BJ (cell line): ENCODE measurements at regions not wholly inside any gene's neighbourhood (a gene's known extent, or its start where the extent isn't known, plus 50 kb on each side); places are given as distances from the start of the nearest gene placed in this dataset.
"Not testable (repeated sequence)": the region's sequence is repeated elsewhere in the genome, so short reads cannot be mapped to it uniquely, and the experiment has no call there.

Experiments used
- CTCF ChIA-PET: fragments of 350-600 bp; formaldehyde crosslinking; extraction: SDS; loops from one replicate; lab custom pipeline; 2021; ENCODE audit warnings: antibody characterized with exemption, inconsistent platforms; lab: Yijun Ruan, JAX
- POLR2A ChIA-PET: fragments of 300-600 bp; sonication (Branson Sonifier 250); formaldehyde crosslinking; extraction: SDS; loops from one replicate; lab custom pipeline; 2021; ENCODE audit warnings: antibody characterized with exemption; lab: Charles Lee
- DNase-seq: peaks from one replicate; pipeline ENCODE4 v3.0.0-alpha.2; 2011; ENCODE audit warnings: low read depth
- H3K27me3 ChIP-seq: 2 replicates; pipeline ENCODE4 v1.6.0; 2011; ENCODE audit warnings: low read length; ENCODE audit not compliant: control insufficient read depth, insufficient read depth
- H3K36me3 ChIP-seq: 2 replicates; pipeline ENCODE4 v1.5.1; 2011; ENCODE audit warnings: low read length; ENCODE audit not compliant: control insufficient read depth, insufficient read depth
- H3K4me3 ChIP-seq: 2 replicates; pipeline ENCODE4 v1.5.1; 2011; ENCODE audit warnings: low read depth, mild to moderate bottlenecking, control low read depth, low read length
- TF ChIP-seq, protein P1 (sequence below): IDR thresholded peaks from 2 replicates; pipeline ENCODE4 v1.5.1; 2011; ENCODE audit warnings: low read depth, mild to moderate bottlenecking, control low read depth, inconsistent platforms, low read length, moderate library complexity; ENCODE audit not compliant: insufficient read depth

DNA sequence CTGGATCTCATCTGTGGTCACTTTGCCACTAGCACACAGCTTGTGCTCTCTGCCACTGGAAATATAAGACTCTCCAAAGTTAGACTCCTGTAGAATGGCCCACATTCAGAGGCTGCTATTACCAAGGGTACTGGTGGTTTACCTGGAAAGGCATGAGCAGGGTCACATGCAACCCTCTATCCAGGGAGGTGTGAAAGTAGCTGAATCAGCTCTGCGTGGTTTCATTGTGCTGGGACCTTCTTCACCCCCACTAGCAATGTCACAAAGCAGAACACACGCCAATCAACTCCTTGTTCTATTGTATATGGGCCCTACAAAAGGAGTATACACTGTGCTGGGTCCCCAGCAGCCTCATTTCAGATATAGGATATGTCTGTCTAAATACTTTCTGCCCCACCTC, 353.6 kb upstream of the AUTS2 start:
- Histone ChIP-seq H3K27me3 (no peaks in the 10 kb centered on the region), H3K4me3 (no peak overlapping the region), H3K36me3 (no peaks in the 10 kb centered on the region)
- POLR2A ChIA-PET: no interaction called here
- no peak for DNase-seq
- CTCF ChIA-PET: no interaction called here
- TF ChIP-seq, protein P1, sequence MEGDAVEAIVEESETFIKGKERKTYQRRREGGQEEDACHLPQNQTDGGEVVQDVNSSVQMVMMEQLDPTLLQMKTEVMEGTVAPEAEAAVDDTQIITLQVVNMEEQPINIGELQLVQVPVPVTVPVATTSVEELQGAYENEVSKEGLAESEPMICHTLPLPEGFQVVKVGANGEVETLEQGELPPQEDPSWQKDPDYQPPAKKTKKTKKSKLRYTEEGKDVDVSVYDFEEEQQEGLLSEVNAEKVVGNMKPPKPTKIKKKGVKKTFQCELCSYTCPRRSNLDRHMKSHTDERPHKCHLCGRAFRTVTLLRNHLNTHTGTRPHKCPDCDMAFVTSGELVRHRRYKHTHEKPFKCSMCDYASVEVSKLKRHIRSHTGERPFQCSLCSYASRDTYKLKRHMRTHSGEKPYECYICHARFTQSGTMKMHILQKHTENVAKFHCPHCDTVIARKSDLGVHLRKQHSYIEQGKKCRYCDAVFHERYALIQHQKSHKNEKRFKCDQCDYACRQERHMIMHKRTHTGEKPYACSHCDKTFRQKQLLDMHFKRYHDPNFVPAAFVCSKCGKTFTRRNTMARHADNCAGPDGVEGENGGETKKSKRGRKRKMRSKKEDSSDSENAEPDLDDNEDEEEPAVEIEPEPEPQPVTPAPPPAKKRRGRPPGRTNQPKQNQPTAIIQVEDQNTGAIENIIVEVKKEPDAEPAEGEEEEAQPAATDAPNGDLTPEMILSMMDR: no peak

DNA sequence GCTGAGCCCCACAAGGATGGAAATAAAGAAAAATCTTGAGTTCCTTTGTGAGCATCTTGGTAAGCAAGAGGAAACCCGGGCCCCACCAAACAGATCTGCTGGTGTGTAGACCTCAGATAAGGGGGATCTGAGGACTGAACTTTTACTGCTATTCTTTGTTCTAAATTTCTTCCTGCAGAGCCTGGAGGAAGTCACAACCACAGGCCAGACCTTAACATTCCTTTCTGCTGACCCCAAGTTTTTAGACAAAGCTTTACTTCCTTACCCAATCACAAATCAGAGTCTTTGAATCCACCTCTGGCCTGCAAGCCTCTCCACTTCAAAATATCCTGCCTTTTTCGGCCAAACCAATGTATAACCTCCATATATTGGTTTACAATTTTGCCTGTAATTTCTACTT, 352.6 kb upstream of the AUTS2 start:
- CTCF ChIA-PET: no interaction called here
- Histone ChIP-seq H3K27me3 (no peaks in the 10 kb centered on the region), H3K4me3 (no peak overlapping the region), H3K36me3 (no peaks in the 10 kb centered on the region)
- no peak for DNase-seq
- TF ChIP-seq, protein P1: no peak
- POLR2A ChIA-PET: no interaction called here

DNA sequence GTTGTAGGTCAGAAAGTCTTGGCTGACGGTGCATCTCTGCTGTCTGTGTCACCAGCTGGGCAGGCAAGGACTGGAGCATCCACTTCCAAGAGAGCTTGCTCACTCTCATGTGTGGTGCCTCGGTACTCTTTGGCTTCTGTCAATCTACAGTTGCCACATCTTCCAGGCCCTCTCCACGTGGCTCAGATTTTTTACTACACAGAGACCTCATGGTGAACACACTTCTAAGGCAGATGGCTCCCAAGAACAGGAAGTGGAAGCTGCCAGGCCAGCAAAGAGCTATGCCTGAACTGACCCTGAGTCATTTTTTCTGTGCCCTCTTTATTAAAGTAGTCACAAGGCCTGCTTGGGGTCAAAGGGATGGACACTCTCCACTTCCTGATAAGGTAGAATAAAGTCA, 351.5 kb upstream of the AUTS2 start:
- ChIA-PET CTCF (no interaction called here), POLR2A (no interaction called here)
- Histone ChIP-seq H3K36me3 (no peaks in the 10 kb centered on the region), H3K4me3 (no peak overlapping the region), H3K27me3 (no peaks in the 10 kb centered on the region)
- TF ChIP-seq, protein P1: no peak
- no peak for DNase-seq

DNA sequence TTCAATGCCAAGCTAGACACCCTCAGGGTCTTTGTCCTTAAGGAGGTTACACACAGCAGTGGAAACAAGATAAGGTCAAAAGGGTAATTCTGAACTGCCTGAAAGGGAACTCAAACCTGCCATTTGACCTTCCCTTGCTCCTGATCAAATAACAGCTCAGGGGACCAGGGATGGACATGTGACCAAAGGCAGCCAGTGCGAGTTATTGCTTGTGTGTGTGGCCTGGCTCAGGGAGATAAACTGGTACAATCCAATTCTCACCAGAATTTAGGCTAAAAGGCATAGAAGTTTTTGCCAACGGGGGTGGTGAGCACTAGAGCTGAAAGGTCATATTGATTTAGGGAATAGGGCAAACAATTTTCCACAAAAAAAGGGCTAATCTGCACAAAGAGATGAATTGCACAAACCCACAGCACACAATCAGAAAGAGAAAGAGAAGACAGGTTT, 349.9 kb upstream of the AUTS2 start:
- H3K27me3 ChIP-seq, POLR2A ChIA-PET, CTCF ChIA-PET, H3K36me3 ChIP-seq, DNase-seq, H3K4me3 ChIP-seq: not testable (repeated sequence)

GRCh38 chr7:69250958-69251357, 347.3 kb upstream of the AUTS2 start:
- no peak for DNase-seq
- no peak overlapping the region for H3K4me3 ChIP-seq
- H3K36me3 ChIP-seq: no peaks in the 10 kb centered on the region
- CTCF ChIA-PET: no interaction called here
- TF ChIP-seq, protein P1: no peak
- no peaks in the 10 kb centered on the region for H3K27me3 ChIP-seq
- POLR2A ChIA-PET: no interaction called here

DNA sequence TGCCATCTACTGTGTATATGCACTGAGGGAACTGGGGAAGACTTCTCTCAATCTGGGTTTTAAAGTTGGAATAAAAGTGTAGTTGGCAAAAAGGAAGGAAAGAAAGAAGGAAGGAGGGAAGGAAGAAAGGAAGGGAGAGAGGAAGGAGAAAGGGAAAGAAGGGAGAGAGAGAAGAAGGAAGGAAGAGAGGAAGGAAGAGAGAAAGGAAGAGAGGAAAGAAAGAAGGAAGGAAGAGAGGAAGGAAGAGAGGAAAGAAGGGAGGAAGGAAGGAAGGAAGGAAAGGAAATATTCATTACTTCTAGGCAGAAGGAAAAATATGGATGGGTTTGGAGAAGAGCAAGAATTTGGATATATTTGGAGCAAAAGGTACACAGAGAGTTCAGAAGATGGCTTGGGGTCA, 343.6 kb upstream of the AUTS2 start:
- Histone ChIP-seq H3K27me3 (no peaks in the 10 kb centered on the region), H3K4me3 (no peak overlapping the region), H3K36me3 (no peaks in the 10 kb centered on the region)
- TF ChIP-seq, protein P1: no peak
- DNase-seq: no peak
- ChIA-PET CTCF (no interaction called here), POLR2A (no interaction called here)
